Activated naive CD4-positive, alpha-beta T cell (primary cell): ENCODE measurements at regions not wholly inside any gene's neighbourhood (a gene's known extent, or its start where the extent isn't known, plus 50 kb on each side); places are given as distances from the start of the nearest gene placed in this dataset.

Experiments
- DNase-seq, 4 experiments: peaks; one replicate each; lab custom pipeline; 2025; lab: John Stamatoyannopoulos, UW

- DNase-seq: no peak
Measured at GRCh38 chr2:118510807-118511206, 336.6 kb downstream of the EN1 start.

GRCh38 chr2:118509319-118510004 is 338.0 kb downstream of the EN1 start:
- no peak for DNase-seq

- DNase-seq: no peak
Measured at GRCh38 chr2:118508282-118508681, 339.2 kb downstream of the EN1 start.

GRCh38 chr2:118505436-118505835 is 342.0 kb downstream of the EN1 start:
- no peak for DNase-seq

- no peak for DNase-seq
Measured at GRCh38 chr2:118502106-118502505, 345.3 kb downstream of the EN1 start.

- no peak for DNase-seq
Measured at GRCh38 chr2:118498943-118499342, 348.5 kb downstream of the EN1 start.

GRCh38 chr2:118496870-118497611 is 350.4 kb downstream of the EN1 start:
- DNase-seq: no peak

- DNase-seq: no peak
Measured at GRCh38 chr2:118496467-118496866, 351.0 kb downstream of the EN1 start.

- no peak for DNase-seq
Measured at GRCh38 chr2:118495290-118495689, 352.2 kb downstream of the EN1 start.

- DNase-seq: no peak
Measured at GRCh38 chr2:118493213-118493612, 354.2 kb downstream of the EN1 start.

- DNase-seq: no peak
Measured at GRCh38 chr2:118492335-118492734, 355.1 kb downstream of the EN1 start.

- no peak for DNase-seq
Measured at GRCh38 chr2:118490330-118490729, 357.1 kb downstream of the EN1 start.

- DNase-seq: no peak
Measured at GRCh38 chr2:118489712-118490299, 357.6 kb downstream of the EN1 start.

- DNase-seq: no peak
Measured at GRCh38 chr2:118481299-118481698, 366.1 kb downstream of the EN1 start.

GRCh38 chr2:118479020-118479419 is 368.4 kb downstream of the EN1 start:
- no peak for DNase-seq

- DNase-seq: no peak
Measured at GRCh38 chr2:118477111-118477862, 370.2 kb downstream of the EN1 start.

GRCh38 chr2:118475622-118476205 is 371.7 kb downstream of the EN1 start:
- no peak for DNase-seq

GRCh38 chr2:118474541-118474920 is 372.9 kb downstream of the EN1 start:
- no peak for DNase-seq

GRCh38 chr2:118473846-118474540 is 373.5 kb downstream of the EN1 start:
- DNase-seq: no peak

GRCh38 chr2:118473241-118473640 is 374.2 kb downstream of the EN1 start:
- no peak for DNase-seq

GRCh38 chr2:118470297-118470696 is 377.2 kb downstream of the EN1 start:
- DNase-seq: no peak

- no peak for DNase-seq
Measured at GRCh38 chr2:118469103-118469502, 378.3 kb downstream of the EN1 start.
